ENCODE measurements at regions not wholly inside any gene's neighbourhood (a gene's known extent, or its start where the extent isn't known, plus 50 kb on each side); places are given as distances from the start of the nearest gene placed in this dataset.

DNA sequence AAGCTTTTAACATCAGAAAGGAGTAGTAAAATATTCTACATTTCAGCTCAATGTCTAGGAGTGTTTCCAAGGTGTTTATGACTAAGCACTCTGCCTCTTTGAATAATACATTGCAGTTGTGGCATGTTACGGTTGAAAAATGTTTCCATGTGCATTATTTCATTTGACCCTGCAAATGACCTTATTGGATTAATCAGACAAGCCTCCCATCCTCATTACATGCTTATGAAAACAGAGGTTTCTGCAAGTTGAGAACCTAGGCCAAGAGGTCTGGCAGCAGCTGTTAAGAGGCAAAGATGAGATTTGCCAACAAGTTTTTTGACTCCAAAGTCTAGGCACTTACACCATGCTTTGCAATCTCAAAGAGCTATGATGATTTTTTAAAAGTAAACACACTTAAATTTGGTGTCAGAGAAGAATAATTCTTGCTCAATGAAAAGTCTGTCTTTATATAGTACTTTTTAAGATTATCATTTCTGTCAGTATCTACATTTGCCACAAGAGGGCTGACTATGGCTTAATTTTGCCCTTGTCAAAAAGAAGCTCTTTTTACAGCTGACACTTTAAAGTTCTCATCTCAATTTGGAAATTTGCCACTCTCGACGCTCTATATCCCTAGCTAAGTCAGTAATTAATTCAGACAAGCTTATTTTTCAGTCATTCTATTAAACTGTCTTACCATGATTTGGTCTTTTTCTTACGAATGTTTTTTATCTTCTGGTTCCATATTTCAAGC, 260.6 kb downstream of the PAX3 start:
- TF ChIP-seq CTCF (IDR thresholded peaks at IDR 0.05; ENCODE audit: poor library complexity) (peak; percentile 53), EZH2 (IDR thresholded peaks at IDR 0.05; ENCODE audit: borderline replicate concordance) (no peak), EZH2phosphoT487 (IDR thresholded peaks at IDR 0.05; ENCODE audit: low read depth, severe bottlenecking, unreplicated experiment) (no peak)
